PC-3 (cell line): ENCODE measurements at regions not wholly inside any gene's neighbourhood (a gene's known extent, or its start where the extent isn't known, plus 50 kb on each side); places are given as distances from the start of the nearest gene placed in this dataset.

Experiments used
- ATAC-seq: fragments of 200-7000 bp; cut with Tn5 transposase; 2 replicates; pipeline ENCODE4 v1.9.1; 2020; ENCODE audit warnings: mild to moderate bottlenecking, moderate library complexity
- BruUV-seq: library from RNA; stranded (reverse); fragments of 400-500 nt; replicated peaks from 2 replicates; lab custom pipeline; 2021; lab: Mats Ljungman, UMichigan
- CTCF ChIA-PET: fragments of 300-600 bp; sonication (Branson Sonifier 250); formaldehyde crosslinking; loops from one replicate; lab custom pipeline; 2022; ENCODE audit warnings: antibody characterized with exemption; lab: Charles Lee
- POLR2A ChIA-PET: fragments of 300-600 bp; sonication (Branson Sonifier 250); formaldehyde crosslinking; loops from one replicate; lab custom pipeline; 2022; ENCODE audit warnings: antibody characterized with exemption; ENCODE audit not compliant: unreplicated experiment; lab: Charles Lee
- DNase-seq: peaks from one replicate; pipeline ENCODE4 v3.0.0-alpha.2; 2015
- H2AFZ ChIP-seq: fragments of 300-600 bp; sonication (generic); 2 replicates; pipeline ENCODE4 v1.6.0; 2016; ENCODE audit warnings: antibody characterized with exemption, low read length
- H3F3A ChIP-seq: fragments of 300-600 bp; sonication (generic); one replicate; pipeline ENCODE4 v1.6.0; 2017; ENCODE audit warnings: antibody characterized with exemption, low read length, control low read depth, mild to moderate bottlenecking; ENCODE audit not compliant: unreplicated experiment
- H3K27ac ChIP-seq: fragments of 300-600 bp; sonication (generic); 2 replicates; pipeline ENCODE4 v1.5.1; 2016; ENCODE audit warnings: mild to moderate bottlenecking, low read length
- H3K27me3 ChIP-seq: fragments of 300-600 bp; sonication (generic); 2 replicates; pipeline ENCODE4 v1.6.1; 2016; ENCODE audit warnings: low read length, mixed read lengths
- H3K36me3 ChIP-seq: fragments of 300-600 bp; sonication (generic); 2 replicates; pipeline ENCODE4 v1.6.1; 2016; ENCODE audit warnings: low read depth, mixed run types, low read length, mixed read lengths
- H3K4me1 ChIP-seq: fragments of 300-600 bp; sonication (generic); 2 replicates; pipeline ENCODE4 v1.5.1; 2016; ENCODE audit warnings: low read length; ENCODE audit not compliant: insufficient read depth
- H3K4me2 ChIP-seq: fragments of 300-600 bp; sonication (generic); 2 replicates; pipeline ENCODE4 v1.6.0; 2016; ENCODE audit warnings: low read length
- H3K4me3 ChIP-seq: fragments of 300-600 bp; sonication (generic); 2 replicates; pipeline ENCODE4 v1.5.1; 2016; ENCODE audit warnings: mild to moderate bottlenecking, low read length, mixed read lengths
- H3K79me2 ChIP-seq: fragments of 300-600 bp; sonication (generic); 2 replicates; pipeline ENCODE4 v1.6.1; 2017; ENCODE audit warnings: low read length, mixed read lengths
- H3K9ac ChIP-seq: fragments of 300-600 bp; sonication (generic); 2 replicates; pipeline ENCODE4 v1.6.0; 2016; ENCODE audit warnings: mild to moderate bottlenecking, low read length
- H3K9me2 ChIP-seq: fragments of 300-600 bp; sonication (generic); replicated peaks from 2 replicates; pipeline ENCODE4 v1.6.1; 2016; ENCODE audit warnings: mixed run types, low read length, mixed read lengths
- H3K9me3 ChIP-seq: fragments of 300-600 bp; sonication (generic); 2 replicates; pipeline ENCODE4 v1.6.1; 2016; ENCODE audit warnings: low read length, mixed read lengths
- H4K20me1 ChIP-seq: fragments of 300-600 bp; sonication (generic); 2 replicates; pipeline ENCODE4 v1.6.1; 2016; ENCODE audit warnings: low read length, mixed read lengths
- CTCF ChIP-seq: fragments of 300-600 bp; sonication (generic); conservative IDR thresholded peaks from 2 replicates; pipeline ENCODE4 v1.5.1; 2017; ENCODE audit warnings: antibody characterized with exemption, low read depth, mild to moderate bottlenecking, low read length
- EZH2 ChIP-seq: fragments of 300-600 bp; sonication (generic); IDR thresholded peaks from one replicate; pipeline ENCODE4 v1.6.1; 2017; ENCODE audit warnings: antibody characterized with exemption, mild to moderate bottlenecking, low read length; ENCODE audit not compliant: unreplicated experiment
- EZH2phosphoT487 ChIP-seq: fragments of 300-600 bp; sonication (generic); IDR thresholded peaks from 2 replicates; pipeline ENCODE4 v1.6.1; 2018; ENCODE audit warnings: mild to moderate bottlenecking, antibody characterized with exemption, low read length, borderline replicate concordance
- intact Hi-C: fragments of 100-400 bp; cut with micrococcal nuclease; formaldehyde crosslinking; loops from 2 replicates; pipeline ENCODE4 v1.9.0; 2023

GRCh38 chr2:40606862-40607261 lies 155.0 kb upstream of the SLC8A1 start:
- ATAC-seq (peak; percentile 69), DNase-seq (peak; percentile 55)
- Histone ChIP-seq H3K79me2 (no peaks in the 10 kb centered on the region), H3K9me2 (no peaks in the 10 kb centered on the region), H4K20me1 (no peaks in the 10 kb centered on the region), H3K9me3 (no peaks in the 10 kb centered on the region), H2AFZ (peak overlapping the region; percentile 30; the same call in 1 of the 2 replicates), H3K4me2 (peak overlapping the region; percentile 26; the same call in 1 of the 2 replicates), H3K27ac (no peak overlapping the region; the same call in 1 of the 2 replicates), H3F3A (no peaks in the 10 kb centered on the region), H3K36me3 (no peaks in the 10 kb centered on the region), H3K4me1 (0 out of 2 replicates have a peak, but pooled peaks cover 12% of the 10 kb centered on the region), H3K27me3 (no peaks in the 10 kb centered on the region), H3K9ac (no peak overlapping the region), H3K4me3 (no peak overlapping the region)
- ChIA-PET CTCF (no interaction called here), POLR2A (interaction anchor here (0.8 kb wide), 1 partner anchor 616 kb away, joined by 6 read pairs; no protein-coding TSS in a partner anchor)
- no TSS peak for BruUV-seq
- intact Hi-C loops, result no loop called here
- no peak for TF ChIP-seq EZH2phosphoT487
- no peak for TF ChIP-seq EZH2
- TF ChIP-seq CTCF, result no peak

GRCh38 chr2:40611196-40611595 lies 159.3 kb upstream of the SLC8A1 start:
- H3K9ac ChIP-seq, result no peak overlapping the region
- H3K4me2 ChIP-seq, result no peak overlapping the region
- H3K9me3 ChIP-seq, result no peaks in the 10 kb centered on the region
- no peak overlapping the region for H3K27ac ChIP-seq
- BruUV-seq, result no TSS peak
- DNase-seq, result no peak
- H3F3A ChIP-seq, result no peaks in the 10 kb centered on the region
- TF ChIP-seq CTCF (no peak), EZH2phosphoT487 (no peak), EZH2 (no peak)
- H3K4me3 ChIP-seq, result no peak overlapping the region
- ATAC-seq, result no peak
- ChIA-PET CTCF (no interaction called here), POLR2A (no interaction called here)
- no peaks in the 10 kb centered on the region for H3K79me2 ChIP-seq
- no peaks in the 10 kb centered on the region for H3K36me3 ChIP-seq
- H3K9me2 ChIP-seq, result no peaks in the 10 kb centered on the region
- H3K4me1 ChIP-seq, result 0 out of 2 replicates have a peak, but pooled peaks cover 12% of the 10 kb centered on the region
- H4K20me1 ChIP-seq, result no peaks in the 10 kb centered on the region
- H2AFZ ChIP-seq, result no peak overlapping the region
- intact Hi-C loops, result no loop called here
- no peaks in the 10 kb centered on the region for H3K27me3 ChIP-seq

- ChIA-PET CTCF (no interaction called here), POLR2A (no interaction called here)
- Histone ChIP-seq H3K9me2 (no peaks in the 10 kb centered on the region), H3K9ac (no peak overlapping the region), H3K79me2 (no peaks in the 10 kb centered on the region), H3K36me3 (no peaks in the 10 kb centered on the region), H3K9me3 (no peaks in the 10 kb centered on the region), H2AFZ (no peak overlapping the region), H3F3A (no peaks in the 10 kb centered on the region), H3K27me3 (no peaks in the 10 kb centered on the region), H3K4me2 (peak overlapping the region; percentile 45), H4K20me1 (no peaks in the 10 kb centered on the region), H3K27ac (no peak overlapping the region), H3K4me1 (peaks cover 10% of the 10 kb centered on the region; the same call in 1 of the 2 replicates), H3K4me3 (no peak overlapping the region)
- TF ChIP-seq CTCF, result no peak
- no peak for TF ChIP-seq EZH2phosphoT487
- TF ChIP-seq EZH2, result no peak
- intact Hi-C loops, result loop anchor here (1.0 kb wide), 1 partner anchor 29 kb away; no protein-coding TSS in a partner anchor
- peak; percentile 75 for DNase-seq
- peak; percentile 88 for ATAC-seq
- no TSS peak for BruUV-seq
Observed at GRCh38 chr2:40625849-40626248, 174.0 kb upstream of the SLC8A1 start.
